ENCODE measurements at regions not wholly inside any gene's neighbourhood (a gene's known extent, or its start where the extent isn't known, plus 50 kb on each side); places are given as distances from the start of the nearest gene placed in this dataset.

- TF ChIP-seq EZH2 (IDR thresholded peaks at IDR 0.05; ENCODE audit: borderline replicate concordance, low read depth, low read length, poor library complexity, severe bottlenecking): no peak
- TF ChIP-seq CTCF (conservative IDR thresholded peaks at IDR 0.05; ENCODE audit: low read depth, low read length): no peak
Measured at GRCh38 chr5:106415541-106415940, 1255.2 kb downstream of the EFNA5 start.

Measured in A673 (cell line).